GM19463 (cell line): ENCODE measurements at regions not wholly inside any gene's neighbourhood (a gene's known extent, or its start where the extent isn't known, plus 50 kb on each side); places are given as distances from the start of the nearest gene placed in this dataset.

Experiments
- ATAC-seq: cut with Tn5 transposase; IDR thresholded peaks from one replicate; pipeline ENCODE4 v1.9.1; 2021; ENCODE audit warnings: mild to moderate bottlenecking, moderate library complexity; ENCODE audit not compliant: unreplicated experiment

- ATAC-seq, result no peak
These were observed 702.4 kb upstream of the LRRC4C start for GRCh38 chr11:42161886-42162285.

GRCh38 chr11:42169191-42169590 is 709.7 kb upstream of the LRRC4C start:
- ATAC-seq, result no peak

GRCh38 chr11:42170601-42171000 is 711.1 kb upstream of the LRRC4C start:
- no peak for ATAC-seq

- no peak for ATAC-seq
These were observed 711.6 kb upstream of the LRRC4C start for GRCh38 chr11:42171046-42171445.

- no peak for ATAC-seq
These were observed 713.0 kb upstream of the LRRC4C start for GRCh38 chr11:42172441-42172840.

GRCh38 chr11:42175203-42175602 is 715.8 kb upstream of the LRRC4C start:
- no peak for ATAC-seq

GRCh38 chr11:42179216-42179615 is 719.8 kb upstream of the LRRC4C start:
- ATAC-seq, result no peak

- no peak for ATAC-seq
These were observed 736.0 kb upstream of the LRRC4C start for GRCh38 chr11:42195289-42196013.

- no peak for ATAC-seq
These were observed 740.9 kb upstream of the LRRC4C start for GRCh38 chr11:42200311-42200710.

- no peak for ATAC-seq
These were observed 742.2 kb upstream of the LRRC4C start for GRCh38 chr11:42201603-42202148.

- no peak for ATAC-seq
These were observed 746.1 kb upstream of the LRRC4C start for GRCh38 chr11:42205518-42205917.

- no peak for ATAC-seq
These were observed 766.2 kb upstream of the LRRC4C start for GRCh38 chr11:42225664-42226063.

GRCh38 chr11:42232673-42233072 is 773.2 kb upstream of the LRRC4C start:
- no peak for ATAC-seq

GRCh38 chr11:42234451-42234951 is 775.0 kb upstream of the LRRC4C start:
- no peak for ATAC-seq

- no peak for ATAC-seq
These were observed 778.3 kb upstream of the LRRC4C start for GRCh38 chr11:42237701-42238235.

- no peak for ATAC-seq
These were observed 779.7 kb upstream of the LRRC4C start for GRCh38 chr11:42239188-42239587.

GRCh38 chr11:42243385-42243784 is 783.9 kb upstream of the LRRC4C start:
- no peak for ATAC-seq

- no peak for ATAC-seq
These were observed 784.9 kb upstream of the LRRC4C start for GRCh38 chr11:42244376-42244775.

GRCh38 chr11:42249401-42249800 is 789.9 kb upstream of the LRRC4C start:
- ATAC-seq, result no peak

- ATAC-seq, result no peak
These were observed 790.5 kb upstream of the LRRC4C start for GRCh38 chr11:42249956-42250355.

- no peak for ATAC-seq
These were observed 792.5 kb upstream of the LRRC4C start for GRCh38 chr11:42251984-42252383.

GRCh38 chr11:42253156-42253555 is 793.7 kb upstream of the LRRC4C start:
- ATAC-seq, result no peak
